CD1c-positive myeloid dendritic cell (primary cell): ENCODE measurements at regions not wholly inside any gene's neighbourhood (a gene's known extent, or its start where the extent isn't known, plus 50 kb on each side); places are given as distances from the start of the nearest gene placed in this dataset.

Experiments
- DNase-seq: peaks from one replicate; pipeline ENCODE4 v3.0.0-alpha.2; 2016; ENCODE audit errors: extremely low spot score

GRCh38 chr3:194265996-194266964 lies 84.8 kb downstream of the CPN2 start:
- DNase-seq, result no peak

GRCh38 chr3:194267744-194268653 lies 83.1 kb downstream of the CPN2 start:
- no peak for DNase-seq

- no peak for DNase-seq
These were observed 82.2 kb downstream of the CPN2 start for GRCh38 chr3:194268654-194269512.

- peak; percentile 25 for DNase-seq
These were observed 81.5 kb downstream of the CPN2 start for GRCh38 chr3:194269610-194270145.

- DNase-seq, result no peak
These were observed 80.3 kb downstream of the CPN2 start for GRCh38 chr3:194270627-194271459.

- DNase-seq, result no peak
These were observed 79.6 kb downstream of the CPN2 start for GRCh38 chr3:194271460-194272035.

- DNase-seq, result no peak
These were observed 78.9 kb downstream of the CPN2 start for GRCh38 chr3:194272221-194272620.

- DNase-seq, result no peak
These were observed 78.0 kb downstream of the CPN2 start for GRCh38 chr3:194272861-194273742.

- DNase-seq, result no peak
These were observed 77.3 kb downstream of the CPN2 start for GRCh38 chr3:194273743-194274310.

- DNase-seq, result no peak
These were observed 76.6 kb downstream of the CPN2 start for GRCh38 chr3:194274424-194275085.

- DNase-seq, result no peak
These were observed 75.8 kb downstream of the CPN2 start for GRCh38 chr3:194275291-194275690.

- DNase-seq, result no peak
These were observed 75.4 kb downstream of the CPN2 start for GRCh38 chr3:194275721-194276120.

- DNase-seq, result no peak
These were observed 74.4 kb downstream of the CPN2 start for GRCh38 chr3:194276768-194277103.

- DNase-seq, result no peak
These were observed 73.9 kb downstream of the CPN2 start for GRCh38 chr3:194277104-194277785.

- DNase-seq, result no peak
These were observed 73.4 kb downstream of the CPN2 start for GRCh38 chr3:194277786-194278130.

- no peak for DNase-seq
These were observed 72.8 kb downstream of the CPN2 start for GRCh38 chr3:194278186-194278845.

GRCh38 chr3:194279101-194279500 lies 72.0 kb downstream of the CPN2 start:
- no peak for DNase-seq
